Type B pancreatic cell (in vitro differentiated cells): ENCODE measurements at regions not wholly inside any gene's neighbourhood (a gene's known extent, or its start where the extent isn't known, plus 50 kb on each side); places are given as distances from the start of the nearest gene placed in this dataset.

Source experiments
- DNase-seq: peaks from one replicate; pipeline ENCODE4 v3.0.0; 2021; ENCODE audit warnings: mixed read lengths; ENCODE audit not compliant: unreplicated experiment; ENCODE audit errors: extremely low spot score
- H3K27ac Mint-ChIP-seq: 2 replicates; pipeline ENCODE4 v1.8.0; 2021; ENCODE audit warnings: mild to moderate bottlenecking, mixed read lengths
- H3K27me3 Mint-ChIP-seq: 2 replicates; pipeline ENCODE4 v1.8.0; 2021; ENCODE audit warnings: mixed read lengths
- H3K36me3 Mint-ChIP-seq: 2 replicates; pipeline ENCODE4 v1.8.0; 2021; ENCODE audit warnings: mixed read lengths
- H3K4me1 Mint-ChIP-seq: one replicate; pipeline ENCODE4 v1.8.0; 2021; ENCODE audit warnings: mixed read lengths; ENCODE audit not compliant: unreplicated experiment
- H3K4me3 Mint-ChIP-seq: 2 replicates; pipeline ENCODE4 v1.8.0; 2021; ENCODE audit warnings: mild to moderate bottlenecking, mixed read lengths
- H3K9me3 Mint-ChIP-seq: 2 replicates; pipeline ENCODE4 v1.8.0; 2021; ENCODE audit warnings: mixed read lengths
- CTCF ChIP-seq: fragments of 200-600 bp; sonication (generic); conservative IDR thresholded peaks from 2 replicates; pipeline ENCODE4 v1.5.0; 2021; ENCODE audit warnings: antibody characterized with exemption, mild to moderate bottlenecking

- Mint-ChIP-seq H3K4me3 (no peak overlapping the region), H3K4me1 (no peaks in the 10 kb centered on the region), H3K9me3 (no peaks in the 10 kb centered on the region), H3K27ac (no peak overlapping the region), H3K36me3 (no peaks in the 10 kb centered on the region), H3K27me3 (no peaks in the 10 kb centered on the region)
- no peak for DNase-seq
- no peak for TF ChIP-seq CTCF
These were observed 1089.6 kb upstream of the CNTNAP5 start for GRCh38 chr2:122935506-122935905.

- Mint-ChIP-seq H3K27me3 (no peaks in the 10 kb centered on the region), H3K27ac (no peak overlapping the region), H3K9me3 (no peaks in the 10 kb centered on the region), H3K4me3 (no peak overlapping the region), H3K36me3 (no peaks in the 10 kb centered on the region), H3K4me1 (no peaks in the 10 kb centered on the region)
- TF ChIP-seq CTCF: no peak
- DNase-seq: no peak
These were observed 1085.3 kb upstream of the CNTNAP5 start for GRCh38 chr2:122939796-122940195.

GRCh38 chr2:122949523-122949922 is 1075.6 kb upstream of the CNTNAP5 start:
- H3K9me3 Mint-ChIP-seq: no peaks in the 10 kb centered on the region
- TF ChIP-seq CTCF: no peak
- H3K4me3 Mint-ChIP-seq: no peak overlapping the region
- H3K27me3 Mint-ChIP-seq: no peaks in the 10 kb centered on the region
- no peak overlapping the region for H3K27ac Mint-ChIP-seq
- DNase-seq: no peak
- H3K36me3 Mint-ChIP-seq: no peaks in the 10 kb centered on the region
- H3K4me1 Mint-ChIP-seq: no peaks in the 10 kb centered on the region

- TF ChIP-seq CTCF: no peak
- H3K4me3 Mint-ChIP-seq: no peak overlapping the region
- no peaks in the 10 kb centered on the region for H3K9me3 Mint-ChIP-seq
- no peaks in the 10 kb centered on the region for H3K4me1 Mint-ChIP-seq
- DNase-seq: no peak
- no peaks in the 10 kb centered on the region for H3K27me3 Mint-ChIP-seq
- H3K36me3 Mint-ChIP-seq: no peaks in the 10 kb centered on the region
- H3K27ac Mint-ChIP-seq: no peak overlapping the region
These were observed 1069.3 kb upstream of the CNTNAP5 start for GRCh38 chr2:122955776-122956175.

- no peak for DNase-seq
- Mint-ChIP-seq H3K4me1 (no peaks in the 10 kb centered on the region), H3K4me3 (no peak overlapping the region), H3K27me3 (no peaks in the 10 kb centered on the region), H3K36me3 (no peaks in the 10 kb centered on the region), H3K9me3 (no peaks in the 10 kb centered on the region), H3K27ac (no peak overlapping the region)
- no peak for TF ChIP-seq CTCF
These were observed 1064.1 kb upstream of the CNTNAP5 start for GRCh38 chr2:122960759-122961641.
